SK-N-SH (cell line): ENCODE measurements at regions not wholly inside any gene's neighbourhood (a gene's known extent, or its start where the extent isn't known, plus 50 kb on each side); places are given as distances from the start of the nearest gene placed in this dataset.

Experiments
- ELF1 ChIP-seq: IDR thresholded peaks from 2 replicates; pipeline ENCODE4 v1.4.0; 2012
- EP300 ChIP-seq, 2 experiments: IDR thresholded peaks; 2 replicates each; pipeline versions ENCODE4 v1.4.0 to v1.6.1; 2012; ENCODE audit warnings: borderline replicate concordance in 1 of 2, low read depth in 1 of 2, low read length in 1 of 2
- EZH2phosphoT487 ChIP-seq: fragments of 200-600 bp; sonication (generic); IDR thresholded peaks from 2 replicates; pipeline ENCODE4 v1.6.1; 2017; ENCODE audit warnings: low read depth, mixed run types, mild to moderate bottlenecking, antibody characterized with exemption, moderate library complexity, borderline replicate concordance
- FOSL2 ChIP-seq: IDR thresholded peaks from 2 replicates; pipeline ENCODE4 v1.4.0; 2012; ENCODE audit warnings: low read depth, mild to moderate bottlenecking, moderate library complexity, borderline replicate concordance
- NRF1 ChIP-seq: IDR thresholded peaks from 2 replicates; pipeline ENCODE4 v1.6.1; 2012; ENCODE audit warnings: low read depth, mild to moderate bottlenecking, low read length
- POLR2AphosphoS5 ChIP-seq: IDR thresholded peaks from 2 replicates; pipeline ENCODE4 v1.6.1; 2012; ENCODE audit warnings: low read depth, low read length
- RAD21 ChIP-seq: IDR thresholded peaks from 2 replicates; pipeline ENCODE4 v1.6.1; 2012; ENCODE audit warnings: mild to moderate bottlenecking, low read length
- SIN3A ChIP-seq: IDR thresholded peaks from 2 replicates; pipeline ENCODE4 v1.6.1; 2012; ENCODE audit warnings: low read depth, mild to moderate bottlenecking, low read length, moderate library complexity, borderline replicate concordance
- TAF1 ChIP-seq: IDR thresholded peaks from 2 replicates; pipeline ENCODE4 v1.6.1; 2012; ENCODE audit warnings: low read depth, mild to moderate bottlenecking, low read length, moderate library complexity, borderline replicate concordance
- YY1 ChIP-seq: IDR thresholded peaks from 2 replicates; pipeline ENCODE4 v1.4.0; 2012; ENCODE audit warnings: low read depth, mild to moderate bottlenecking
- TF ChIP-seq, protein P1 (sequence below): fragments of 200-600 bp; sonication (generic); IDR thresholded peaks from 2 replicates; pipeline ENCODE4 v1.6.1; 2017; ENCODE audit warnings: antibody characterized with exemption, mild to moderate bottlenecking, moderate library complexity

DNA sequence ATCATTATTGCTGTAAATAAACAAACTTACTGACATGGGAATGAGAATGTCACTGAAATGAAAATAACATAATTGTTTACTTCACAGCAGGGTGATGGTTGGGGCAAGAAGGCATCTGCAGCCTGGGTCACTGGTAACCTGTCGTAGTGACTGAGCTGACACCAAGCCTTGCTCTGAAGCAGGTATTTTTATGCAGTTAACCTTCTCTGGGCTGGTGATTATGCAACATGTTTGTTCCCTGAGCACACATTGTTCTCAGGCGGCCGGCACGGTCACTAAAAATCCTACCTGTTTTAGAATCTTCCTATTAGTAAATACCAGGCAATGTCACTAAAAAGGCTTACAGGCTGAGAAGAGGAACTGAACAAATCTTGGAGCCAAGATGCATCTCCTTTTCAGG lies 157.7 kb upstream of the NR3C1 start:
- TF ChIP-seq, protein P1, sequence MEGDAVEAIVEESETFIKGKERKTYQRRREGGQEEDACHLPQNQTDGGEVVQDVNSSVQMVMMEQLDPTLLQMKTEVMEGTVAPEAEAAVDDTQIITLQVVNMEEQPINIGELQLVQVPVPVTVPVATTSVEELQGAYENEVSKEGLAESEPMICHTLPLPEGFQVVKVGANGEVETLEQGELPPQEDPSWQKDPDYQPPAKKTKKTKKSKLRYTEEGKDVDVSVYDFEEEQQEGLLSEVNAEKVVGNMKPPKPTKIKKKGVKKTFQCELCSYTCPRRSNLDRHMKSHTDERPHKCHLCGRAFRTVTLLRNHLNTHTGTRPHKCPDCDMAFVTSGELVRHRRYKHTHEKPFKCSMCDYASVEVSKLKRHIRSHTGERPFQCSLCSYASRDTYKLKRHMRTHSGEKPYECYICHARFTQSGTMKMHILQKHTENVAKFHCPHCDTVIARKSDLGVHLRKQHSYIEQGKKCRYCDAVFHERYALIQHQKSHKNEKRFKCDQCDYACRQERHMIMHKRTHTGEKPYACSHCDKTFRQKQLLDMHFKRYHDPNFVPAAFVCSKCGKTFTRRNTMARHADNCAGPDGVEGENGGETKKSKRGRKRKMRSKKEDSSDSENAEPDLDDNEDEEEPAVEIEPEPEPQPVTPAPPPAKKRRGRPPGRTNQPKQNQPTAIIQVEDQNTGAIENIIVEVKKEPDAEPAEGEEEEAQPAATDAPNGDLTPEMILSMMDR = no peak
- no peak for TF ChIP-seq POLR2AphosphoS5
- no peak for TF ChIP-seq SIN3A
- TF ChIP-seq TAF1 = no peak
- no peak for TF ChIP-seq ELF1
- no peak for TF ChIP-seq NRF1
- TF ChIP-seq EP300 (IDR thresholded peaks at IDR 0.05; ENCODE audit: borderline replicate concordance in 1 of 2, low read depth in 1 of 2, low read length in 1 of 2) = no peak
- TF ChIP-seq EZH2phosphoT487 = no peak
- TF ChIP-seq FOSL2 = no peak
- no peak for TF ChIP-seq YY1
- TF ChIP-seq RAD21 = no peak
